ENCODE measurements at regions not wholly inside any gene's neighbourhood (a gene's known extent, or its start where the extent isn't known, plus 50 kb on each side); places are given as distances from the start of the nearest gene placed in this dataset.

GRCh38 chr10:71059054-71059818 is 153.1 kb upstream of the UNC5B start:
- Histone ChIP-seq H4K20me1 (ENCODE audit: insufficient read depth) (no peaks in the 10 kb centered on the region), H3K9me2 (ENCODE audit: insufficient read depth) (no peaks in the 10 kb centered on the region), H3K36me3 (ENCODE audit: low read depth) (no peaks in the 10 kb centered on the region), H3K27me3 (ENCODE audit: insufficient read depth, low read depth) (peaks cover 73% of the 10 kb centered on the region), H3F3A (ENCODE audit: insufficient read depth, low read depth) (no peaks in the 10 kb centered on the region), H3K79me2 (ENCODE audit: low read depth) (no peaks in the 10 kb centered on the region), H3K9me3 (ENCODE audit: insufficient read depth, low read depth) (no peaks in the 10 kb centered on the region), H2AFZ (no peak overlapping the region), H3K27ac (no peak overlapping the region), H3K4me2 (no peak overlapping the region), H3K4me3 (no peak overlapping the region), H3K4me1 (replicated peaks; ENCODE audit: insufficient read depth) (no peaks in the 10 kb centered on the region)
- BruUV-seq (replicated peaks) = no TSS peak
- CTCF ChIA-PET = interaction anchor here (0.6 kb wide), 1 partner anchor 12 kb away, joined by 5 read pairs; no protein-coding TSS in a partner anchor
- intact Hi-C loops (cut with micrococcal nuclease; ENCODE audit: unreplicated experiment) = no loop called here
- DNase-seq = no peak
- POLR2A ChIA-PET (ENCODE audit: unreplicated experiment) = interaction anchor here (0.6 kb wide), 1 partner anchor 489 kb away, joined by 5 read pairs; no protein-coding TSS in a partner anchor
- no peak for TF ChIP-seq EZH2 (IDR thresholded peaks at IDR 0.05; ENCODE audit: low read depth)
- no peak for TF ChIP-seq CTCF (conservative IDR thresholded peaks at IDR 0.05)

- Histone ChIP-seq H3K4me1 (replicated peaks; ENCODE audit: insufficient read depth) (no peaks in the 10 kb centered on the region), H3K79me2 (ENCODE audit: low read depth) (no peaks in the 10 kb centered on the region), H3K9me2 (ENCODE audit: insufficient read depth) (no peaks in the 10 kb centered on the region), H3K27ac (no peak overlapping the region), H2AFZ (no peak overlapping the region), H3K36me3 (ENCODE audit: low read depth) (no peaks in the 10 kb centered on the region), H3K4me2 (no peak overlapping the region), H3F3A (ENCODE audit: insufficient read depth, low read depth) (no peaks in the 10 kb centered on the region), H3K27me3 (ENCODE audit: insufficient read depth, low read depth) (peaks cover 75% of the 10 kb centered on the region), H4K20me1 (ENCODE audit: insufficient read depth) (no peaks in the 10 kb centered on the region), H3K4me3 (no peak overlapping the region), H3K9me3 (ENCODE audit: insufficient read depth, low read depth) (no peaks in the 10 kb centered on the region)
- ChIA-PET POLR2A (ENCODE audit: unreplicated experiment) (no interaction called here), CTCF (no interaction called here)
- DNase-seq = no peak
- intact Hi-C loops (cut with micrococcal nuclease; ENCODE audit: unreplicated experiment) = no loop called here
- no TSS peak for BruUV-seq (replicated peaks)
- TF ChIP-seq EZH2 (IDR thresholded peaks at IDR 0.05; ENCODE audit: low read depth) (no peak), CTCF (conservative IDR thresholded peaks at IDR 0.05) (no peak)
Measured at GRCh38 chr10:71059943-71060342, 152.4 kb upstream of the UNC5B start.

- no TSS peak for BruUV-seq (replicated peaks)
- CTCF ChIA-PET = no interaction called here
- no peaks in the 10 kb centered on the region for H4K20me1 ChIP-seq (ENCODE audit: insufficient read depth)
- no peak for DNase-seq
- H2AFZ ChIP-seq = no peak overlapping the region
- no peaks in the 10 kb centered on the region for H3K4me1 ChIP-seq (replicated peaks; ENCODE audit: insufficient read depth)
- TF ChIP-seq EZH2 (IDR thresholded peaks at IDR 0.05; ENCODE audit: low read depth) (no peak), CTCF (conservative IDR thresholded peaks at IDR 0.05) (no peak)
- H3K79me2 ChIP-seq (ENCODE audit: low read depth) = no peaks in the 10 kb centered on the region
- POLR2A ChIA-PET (ENCODE audit: unreplicated experiment) = no interaction called here
- H3K4me3 ChIP-seq = no peak overlapping the region
- H3F3A ChIP-seq (ENCODE audit: insufficient read depth, low read depth) = no peaks in the 10 kb centered on the region
- H3K27me3 ChIP-seq (ENCODE audit: insufficient read depth, low read depth) = peaks cover 67% of the 10 kb centered on the region
- intact Hi-C loops (cut with micrococcal nuclease; ENCODE audit: unreplicated experiment) = no loop called here
- no peak overlapping the region for H3K27ac ChIP-seq
- no peaks in the 10 kb centered on the region for H3K9me3 ChIP-seq (ENCODE audit: insufficient read depth, low read depth)
- H3K36me3 ChIP-seq (ENCODE audit: low read depth) = no peaks in the 10 kb centered on the region
- no peak overlapping the region for H3K4me2 ChIP-seq
- H3K9me2 ChIP-seq (ENCODE audit: insufficient read depth) = no peaks in the 10 kb centered on the region
Measured at GRCh38 chr10:71060476-71061426, 151.6 kb upstream of the UNC5B start.
